ENCODE measurements at regions not wholly inside any gene's neighbourhood (a gene's known extent, or its start where the extent isn't known, plus 50 kb on each side); places are given as distances from the start of the nearest gene placed in this dataset.

DNA sequence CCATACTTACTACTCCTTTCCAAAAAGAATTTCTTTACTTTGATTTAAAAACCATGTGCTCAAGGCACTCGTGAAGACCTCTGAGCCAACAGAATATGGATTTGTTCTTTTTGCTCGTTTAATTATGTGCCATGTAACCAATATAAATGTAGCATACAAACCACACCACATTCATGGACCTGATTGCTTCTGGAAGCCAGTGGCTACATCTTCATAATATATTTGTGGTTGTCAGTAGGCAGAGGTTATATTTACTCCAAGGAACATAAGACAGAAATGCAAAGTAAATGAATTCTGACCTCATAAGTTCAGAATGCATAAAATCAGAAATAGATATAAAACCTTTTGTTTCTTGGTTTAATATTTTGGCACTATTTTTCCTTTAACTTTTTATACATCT lies 373.0 kb downstream of the HDGFL1 start:
- Histone ChIP-seq H3K9me3 (no peaks in the 10 kb centered on the region), H3K27ac (no peak overlapping the region), H3K27me3 (no peaks in the 10 kb centered on the region), H3K36me3 (no peaks in the 10 kb centered on the region), H3K4me1 (no peaks in the 10 kb centered on the region), H3K4me3 (no peak overlapping the region)
- DNase-seq (no peak), ATAC-seq (no peak)
- WGBS (ENCODE audit: insufficient coverage, low coverage, low lambda C conversion rate, missing lambda C conversion rate) = 45% methylated on average over 2 of the region's 2 CpGs
- intact Hi-C loops (cut with DNase I) = no loop called here
- TF ChIP-seq POLR2A (IDR thresholded peaks at IDR 0.05) = no peak
- TF ChIP-seq, protein P1, sequence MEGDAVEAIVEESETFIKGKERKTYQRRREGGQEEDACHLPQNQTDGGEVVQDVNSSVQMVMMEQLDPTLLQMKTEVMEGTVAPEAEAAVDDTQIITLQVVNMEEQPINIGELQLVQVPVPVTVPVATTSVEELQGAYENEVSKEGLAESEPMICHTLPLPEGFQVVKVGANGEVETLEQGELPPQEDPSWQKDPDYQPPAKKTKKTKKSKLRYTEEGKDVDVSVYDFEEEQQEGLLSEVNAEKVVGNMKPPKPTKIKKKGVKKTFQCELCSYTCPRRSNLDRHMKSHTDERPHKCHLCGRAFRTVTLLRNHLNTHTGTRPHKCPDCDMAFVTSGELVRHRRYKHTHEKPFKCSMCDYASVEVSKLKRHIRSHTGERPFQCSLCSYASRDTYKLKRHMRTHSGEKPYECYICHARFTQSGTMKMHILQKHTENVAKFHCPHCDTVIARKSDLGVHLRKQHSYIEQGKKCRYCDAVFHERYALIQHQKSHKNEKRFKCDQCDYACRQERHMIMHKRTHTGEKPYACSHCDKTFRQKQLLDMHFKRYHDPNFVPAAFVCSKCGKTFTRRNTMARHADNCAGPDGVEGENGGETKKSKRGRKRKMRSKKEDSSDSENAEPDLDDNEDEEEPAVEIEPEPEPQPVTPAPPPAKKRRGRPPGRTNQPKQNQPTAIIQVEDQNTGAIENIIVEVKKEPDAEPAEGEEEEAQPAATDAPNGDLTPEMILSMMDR (IDR thresholded peaks at IDR 0.05) = no peak

DNA sequence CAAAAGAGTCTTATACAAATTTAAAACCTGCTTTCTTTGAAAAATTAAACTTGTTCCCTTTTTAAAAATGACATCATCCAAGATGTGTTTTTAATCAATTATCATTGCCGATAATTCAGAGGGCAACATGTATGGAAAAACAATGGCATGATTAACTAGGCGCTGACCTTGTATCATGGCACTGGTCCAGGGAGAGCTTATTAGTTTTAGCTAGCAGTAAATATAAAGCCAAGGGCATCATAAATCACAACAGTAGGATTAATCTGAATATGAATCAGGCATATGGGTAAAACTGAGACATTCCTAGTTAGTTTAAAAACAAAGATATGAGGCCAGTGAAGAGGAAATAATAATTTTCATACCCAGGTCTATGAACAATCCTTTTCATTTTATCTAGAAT lies 374.0 kb downstream of the HDGFL1 start:
- H3K36me3 ChIP-seq = no peaks in the 10 kb centered on the region
- H3K4me3 ChIP-seq = no peak overlapping the region
- ATAC-seq (no peak), DNase-seq (no peak)
- no peaks in the 10 kb centered on the region for H3K9me3 ChIP-seq
- intact Hi-C loops (cut with DNase I) = no loop called here
- no peak overlapping the region for H3K27ac ChIP-seq
- TF ChIP-seq POLR2A (IDR thresholded peaks at IDR 0.05) = no peak
- TF ChIP-seq, protein P1 (IDR thresholded peaks at IDR 0.05) = no peak
- no peaks in the 10 kb centered on the region for H3K4me1 ChIP-seq
- WGBS (ENCODE audit: insufficient coverage, low coverage, low lambda C conversion rate, missing lambda C conversion rate) = 76% methylated on average over 2 of the region's 2 CpGs
- H3K27me3 ChIP-seq = no peaks in the 10 kb centered on the region

DNA sequence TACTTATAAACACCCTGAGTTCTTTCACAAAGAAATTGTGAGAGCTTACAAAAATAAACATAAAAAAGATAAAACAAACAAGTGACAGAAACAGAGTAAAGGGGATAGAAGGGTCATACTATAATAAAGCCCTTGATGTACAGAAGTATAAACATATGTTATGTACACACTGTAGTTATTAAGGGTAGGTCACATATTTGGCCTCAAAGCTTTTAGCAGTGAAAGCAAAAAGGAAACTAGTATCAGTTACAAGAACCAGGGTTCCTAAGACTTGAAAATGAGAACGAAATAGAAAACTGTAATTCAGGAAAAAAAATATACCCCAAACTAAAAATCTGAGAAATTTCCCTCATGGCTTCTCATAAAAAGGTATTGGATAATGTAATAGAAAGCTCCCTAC lies 380.6 kb downstream of the HDGFL1 start:
- Histone ChIP-seq H3K27ac (no peak overlapping the region), H3K27me3 (no peaks in the 10 kb centered on the region), H3K9me3 (no peaks in the 10 kb centered on the region), H3K4me3 (no peak overlapping the region), H3K4me1 (no peaks in the 10 kb centered on the region), H3K36me3 (no peaks in the 10 kb centered on the region)
- ATAC-seq (no peak), DNase-seq (no peak)
- no peak for TF ChIP-seq POLR2A (IDR thresholded peaks at IDR 0.05)
- TF ChIP-seq, protein P1 (IDR thresholded peaks at IDR 0.05) = no peak
- intact Hi-C loops (cut with DNase I) = no loop called here
- 54% methylated on average over 1 of the region's 1 CpG for WGBS (ENCODE audit: insufficient coverage, low coverage, low lambda C conversion rate, missing lambda C conversion rate)

DNA sequence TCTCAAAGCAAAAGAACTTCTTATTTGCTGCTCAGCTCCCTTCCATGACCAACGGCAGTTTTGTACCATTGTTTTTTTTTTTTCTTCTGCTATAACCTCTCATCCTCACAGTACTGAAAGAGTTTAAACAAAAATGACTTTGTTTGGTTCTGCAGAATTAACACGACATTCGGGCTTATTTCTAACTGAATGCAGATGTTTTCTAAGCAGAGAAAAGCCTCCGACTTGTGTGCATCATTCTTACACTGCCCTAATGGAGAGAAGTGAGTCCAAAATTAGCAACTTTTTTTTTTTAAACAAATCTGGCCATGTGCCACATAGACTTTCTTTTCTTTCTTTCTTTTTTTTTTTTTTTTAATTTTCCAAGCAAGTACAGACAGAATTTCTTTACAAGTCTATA lies 382.7 kb downstream of the HDGFL1 start:
- WGBS (ENCODE audit: insufficient coverage, low coverage, low lambda C conversion rate, missing lambda C conversion rate) = 77% methylated on average over 4 of the region's 4 CpGs
- ATAC-seq (no peak), DNase-seq (no peak)
- no peaks in the 10 kb centered on the region for H3K27me3 ChIP-seq
- no peak for TF ChIP-seq POLR2A (IDR thresholded peaks at IDR 0.05)
- TF ChIP-seq, protein P1 (IDR thresholded peaks at IDR 0.05) = no peak
- no peaks in the 10 kb centered on the region for H3K9me3 ChIP-seq
- intact Hi-C loops (cut with DNase I) = no loop called here
- H3K36me3 ChIP-seq = no peaks in the 10 kb centered on the region
- H3K4me3 ChIP-seq = no peak overlapping the region
- H3K4me1 ChIP-seq = no peaks in the 10 kb centered on the region
- H3K27ac ChIP-seq = no peak overlapping the region

All from right lobe of liver (tissue), 6 donors.